ENCODE measurements at regions not wholly inside any gene's neighbourhood (a gene's known extent, or its start where the extent isn't known, plus 50 kb on each side); places are given as distances from the start of the nearest gene placed in this dataset.

DNA sequence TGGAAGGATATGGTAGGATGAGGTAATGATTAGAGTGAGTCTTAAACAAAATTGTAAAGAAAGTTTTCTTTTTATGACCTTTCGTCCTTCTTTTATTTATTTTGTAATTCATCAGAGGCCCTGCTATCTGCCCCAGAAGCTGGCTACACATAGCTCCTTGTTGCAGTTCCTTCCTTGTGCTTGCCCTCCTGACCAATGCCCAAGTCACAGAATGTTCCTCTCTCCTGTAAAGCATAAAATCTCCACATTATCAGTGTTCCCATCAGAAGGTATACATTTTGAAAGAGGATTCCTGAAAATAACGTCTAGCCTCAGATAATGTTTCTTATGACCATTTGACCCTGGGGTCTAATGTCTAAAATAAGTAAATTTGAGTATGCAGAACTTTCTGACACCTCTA is 78.3 kb downstream of the RND3 start:
- TF ChIP-seq, protein P1, sequence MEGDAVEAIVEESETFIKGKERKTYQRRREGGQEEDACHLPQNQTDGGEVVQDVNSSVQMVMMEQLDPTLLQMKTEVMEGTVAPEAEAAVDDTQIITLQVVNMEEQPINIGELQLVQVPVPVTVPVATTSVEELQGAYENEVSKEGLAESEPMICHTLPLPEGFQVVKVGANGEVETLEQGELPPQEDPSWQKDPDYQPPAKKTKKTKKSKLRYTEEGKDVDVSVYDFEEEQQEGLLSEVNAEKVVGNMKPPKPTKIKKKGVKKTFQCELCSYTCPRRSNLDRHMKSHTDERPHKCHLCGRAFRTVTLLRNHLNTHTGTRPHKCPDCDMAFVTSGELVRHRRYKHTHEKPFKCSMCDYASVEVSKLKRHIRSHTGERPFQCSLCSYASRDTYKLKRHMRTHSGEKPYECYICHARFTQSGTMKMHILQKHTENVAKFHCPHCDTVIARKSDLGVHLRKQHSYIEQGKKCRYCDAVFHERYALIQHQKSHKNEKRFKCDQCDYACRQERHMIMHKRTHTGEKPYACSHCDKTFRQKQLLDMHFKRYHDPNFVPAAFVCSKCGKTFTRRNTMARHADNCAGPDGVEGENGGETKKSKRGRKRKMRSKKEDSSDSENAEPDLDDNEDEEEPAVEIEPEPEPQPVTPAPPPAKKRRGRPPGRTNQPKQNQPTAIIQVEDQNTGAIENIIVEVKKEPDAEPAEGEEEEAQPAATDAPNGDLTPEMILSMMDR (IDR thresholded peaks at IDR 0.05; ENCODE audit: low read length) = no peak
- TF ChIP-seq EZH2 (IDR thresholded peaks at IDR 0.05; ENCODE audit: borderline replicate concordance, low read length) = no peak
